ENCODE measurements at regions not wholly inside any gene's neighbourhood (a gene's known extent, or its start where the extent isn't known, plus 50 kb on each side); places are given as distances from the start of the nearest gene placed in this dataset.
"Not testable (repeated sequence)": the region's sequence is repeated elsewhere in the genome, so short reads cannot be mapped to it uniquely, and the experiment has no call there.

- no peak for DNase-seq (ENCODE audit: low read depth)
Observed at GRCh38 chr19:37303591-37304171, 67.2 kb upstream of the ZNF527 start.

GRCh38 chr19:37304190-37304883 is 66.6 kb upstream of the ZNF527 start:
- no peak for DNase-seq (ENCODE audit: low read depth)

GRCh38 chr19:37304884-37305255 is 66.0 kb upstream of the ZNF527 start:
- DNase-seq (ENCODE audit: low read depth) = no peak

DNA sequence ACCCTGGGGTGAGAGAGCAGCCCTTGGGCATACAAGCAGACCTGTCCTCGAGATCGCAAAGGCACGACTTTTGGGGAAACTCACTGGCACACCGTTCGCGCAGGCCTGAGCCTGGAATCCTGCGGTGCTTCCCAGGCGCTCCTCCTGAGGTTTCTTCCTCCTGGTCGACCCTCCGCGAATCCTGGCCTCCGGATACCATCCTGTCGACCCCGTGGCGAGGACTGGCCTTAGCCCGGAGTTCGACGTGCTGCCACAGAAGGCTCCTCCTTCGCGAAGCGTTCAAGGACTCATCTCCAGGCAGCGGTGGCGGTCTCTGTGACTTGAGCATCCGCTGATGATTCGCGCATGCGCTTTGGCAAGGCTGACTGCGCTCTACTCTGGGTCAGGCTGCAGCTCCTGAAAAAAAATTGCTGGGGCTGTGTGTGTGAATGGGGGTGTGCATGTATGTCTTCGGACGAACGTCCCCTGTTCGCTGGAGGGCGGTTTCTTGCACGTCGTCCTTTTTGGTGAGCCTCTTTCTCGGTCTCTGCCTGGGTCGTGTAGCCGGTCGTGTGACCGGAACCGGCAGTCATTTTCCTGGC is 64.4 kb upstream of the ZNF527 start:
- no peak for DNase-seq (ENCODE audit: low read depth)

- no peak for DNase-seq (ENCODE audit: low read depth)
Observed at GRCh38 chr19:37309834-37310575, 60.9 kb upstream of the ZNF527 start.

- not testable (repeated sequence) for DNase-seq (ENCODE audit: low read depth)
Observed at GRCh38 chr19:37312531-37313334, 58.2 kb upstream of the ZNF527 start.

DNA sequence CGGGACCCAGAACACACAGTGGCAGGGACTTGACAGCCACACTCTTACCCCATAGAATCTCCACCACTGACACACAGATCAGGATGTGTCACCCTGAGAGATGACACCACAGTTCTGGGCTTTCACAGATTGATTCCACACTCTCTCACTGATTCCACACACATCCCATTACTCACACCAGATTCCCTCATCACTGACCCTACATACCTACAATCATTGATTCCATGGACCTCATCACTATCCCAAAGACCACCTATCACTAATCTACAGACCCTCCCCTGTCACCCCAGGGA is 57.6 kb upstream of the ZNF527 start:
- no peak for DNase-seq (ENCODE audit: low read depth)

DNA sequence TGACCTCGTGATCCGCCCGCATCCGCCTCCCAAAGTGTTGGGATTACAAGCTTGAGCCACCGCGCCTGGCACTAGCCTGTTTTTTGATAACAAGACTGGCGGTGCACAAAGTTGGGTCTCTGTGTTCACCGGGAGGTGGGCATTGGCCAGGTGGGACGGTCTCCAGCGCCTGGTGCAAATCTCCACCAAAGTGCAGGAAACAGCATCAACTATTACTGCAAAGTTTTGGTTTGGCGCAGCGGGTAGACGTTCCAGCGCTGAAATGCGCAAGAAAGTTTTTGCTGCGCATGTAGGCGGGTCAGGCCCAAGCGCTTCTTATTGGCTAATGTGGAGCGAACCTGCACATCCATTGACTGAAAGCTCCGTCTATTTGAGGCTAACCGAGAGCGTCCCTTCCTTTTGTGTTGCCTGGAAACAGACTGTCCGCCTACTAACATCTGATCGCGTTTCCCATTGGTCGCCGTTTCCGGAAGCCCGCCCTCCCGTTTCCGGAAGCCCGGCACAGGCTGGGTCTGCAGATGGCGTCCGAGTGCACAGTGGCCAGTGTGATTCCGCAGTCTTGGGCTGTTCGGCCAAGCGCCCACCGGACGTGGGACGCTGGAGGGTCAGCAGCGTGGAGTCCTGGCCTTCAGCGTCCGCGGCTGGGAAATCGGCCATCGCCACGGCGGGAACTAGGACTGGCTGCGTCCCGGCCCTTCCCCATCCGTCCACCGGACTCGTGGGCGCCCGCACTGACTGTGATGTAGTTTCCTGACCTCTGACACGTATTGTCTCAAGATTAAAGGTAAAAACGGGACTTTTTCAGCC is 53.3 kb upstream of the ZNF527 start:
- peak; percentile 89 for DNase-seq (ENCODE audit: low read depth)

DNA sequence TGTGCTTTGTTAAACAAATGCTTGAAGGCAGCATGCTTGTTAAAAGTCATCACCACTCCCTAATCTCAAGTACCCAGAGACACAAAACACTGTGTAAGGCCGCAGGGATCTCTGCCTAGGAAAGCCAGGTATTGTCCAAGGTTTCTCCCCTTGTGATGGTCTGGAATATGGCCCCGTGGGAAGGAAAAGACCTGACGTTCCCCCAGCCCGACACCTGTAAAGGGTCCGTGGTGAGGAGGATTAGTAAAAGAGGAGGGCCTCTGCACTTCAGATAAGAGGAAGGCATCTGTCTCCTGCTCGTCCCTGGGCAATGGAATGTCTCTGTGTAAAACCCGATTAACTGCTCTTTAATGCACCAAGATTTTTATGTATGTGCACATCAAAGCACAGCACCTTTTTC is 49.9 kb upstream of the ZNF527 start:
- DNase-seq (ENCODE audit: low read depth) = not testable (repeated sequence)
